IMR-90 (cell line): ENCODE measurements at regions not wholly inside any gene's neighbourhood (a gene's known extent, or its start where the extent isn't known, plus 50 kb on each side); places are given as distances from the start of the nearest gene placed in this dataset.

Experiments used
- ATAC-seq: fragments of 200-7000 bp; cut with Tn5 transposase; 2 replicates; pipeline ENCODE4 v1.9.1; 2020; ENCODE audit warnings: low read depth, mild to moderate bottlenecking, moderate library complexity
- BruUV-seq: library from RNA; stranded (reverse); fragments of 400-500 nt; replicated peaks from 2 replicates; lab custom pipeline; 2021; lab: Mats Ljungman, UMichigan
- CTCF ChIA-PET: fragments of 300-600 bp; formaldehyde crosslinking; extraction: SDS; loops from one replicate; lab custom pipeline; 2021; ENCODE audit warnings: antibody characterized with exemption; lab: Yijun Ruan, JAX
- POLR2A ChIA-PET: fragments of 300-600 bp; sonication (Branson Sonifier 250); formaldehyde crosslinking; loops from one replicate; lab custom pipeline; 2022; ENCODE audit warnings: antibody characterized with exemption; ENCODE audit not compliant: unreplicated experiment; lab: Charles Lee
- DNase-seq: peaks from one replicate; pipeline ENCODE4 v3.0.0; 2013
- H2AFZ ChIP-seq: replicated peaks from 2 replicates; pipeline ENCODE3; 2013; ENCODE audit warnings: low read length, mild to moderate bottlenecking; ENCODE audit not compliant: poor library complexity
- H2AK5ac ChIP-seq: 2 replicates; pipeline ENCODE4 v1.6.1; 2013; ENCODE audit warnings: low read depth, low read length, inconsistent platforms
- H2AK9ac ChIP-seq: replicated peaks from 2 replicates; pipeline ENCODE3; 2013; ENCODE audit warnings: mild to moderate bottlenecking, low read depth, low read length, moderate library complexity; ENCODE audit not compliant: poor library complexity
- H2BK120ac ChIP-seq: 2 replicates; pipeline ENCODE4 v1.6.1; 2013; ENCODE audit warnings: low read depth, low read length, inconsistent platforms
- H2BK15ac ChIP-seq: 3 replicates; pipeline ENCODE4 v1.6.1; 2013; ENCODE audit warnings: low read depth, low read length, inconsistent platforms
- H2BK20ac ChIP-seq: 2 replicates; pipeline ENCODE4 v1.6.1; 2013; ENCODE audit warnings: low read depth, mild to moderate bottlenecking, inconsistent platforms, low read length, moderate library complexity
- H2BK5ac ChIP-seq: 2 replicates; pipeline ENCODE4 v1.6.1; 2013; ENCODE audit warnings: mild to moderate bottlenecking, low read depth, low read length, inconsistent platforms; ENCODE audit not compliant: poor library complexity, severe bottlenecking
- H3K14ac ChIP-seq: replicated peaks from 2 replicates; pipeline ENCODE4 v1.6.1; 2013; ENCODE audit warnings: low read depth, low read length, inconsistent platforms
- H3K18ac ChIP-seq: 2 replicates; pipeline ENCODE4 v1.6.1; 2013; ENCODE audit warnings: low read depth, low read length, control low read depth
- H3K23ac ChIP-seq: 2 replicates; pipeline ENCODE4 v1.6.1; 2013; ENCODE audit warnings: low read depth, low read length, inconsistent platforms
- H3K27ac ChIP-seq: 2 replicates; pipeline ENCODE4 v1.5.1; 2013; ENCODE audit warnings: mild to moderate bottlenecking, control low read depth, low read length; ENCODE audit not compliant: insufficient read depth
- H3K27me3 ChIP-seq: 2 replicates; pipeline ENCODE4 v1.6.1; 2013; ENCODE audit warnings: low read length; ENCODE audit not compliant: control insufficient read depth, insufficient read depth
- H3K36me3 ChIP-seq: 2 replicates; pipeline ENCODE4 v1.6.1; 2013; ENCODE audit warnings: low read length, mixed read lengths; ENCODE audit not compliant: control insufficient read depth, insufficient read depth
- H3K4ac ChIP-seq: 2 replicates; pipeline ENCODE4 v1.6.1; 2013; ENCODE audit warnings: low read depth, low read length, inconsistent platforms
- H3K4me1 ChIP-seq: 2 replicates; pipeline ENCODE4 v1.6.1; 2013; ENCODE audit warnings: low read length, mixed read lengths; ENCODE audit not compliant: control insufficient read depth, insufficient read depth
- H3K4me2 ChIP-seq: 2 replicates; pipeline ENCODE4 v1.6.1; 2013; ENCODE audit warnings: low read depth, mild to moderate bottlenecking, control low read depth, low read length, moderate library complexity
- H3K4me3 ChIP-seq: 2 replicates; pipeline ENCODE4 v1.5.1; 2013; ENCODE audit warnings: low read depth, mild to moderate bottlenecking, control low read depth, low read length, moderate library complexity; ENCODE audit not compliant: insufficient read depth
- H3K56ac ChIP-seq: 2 replicates; pipeline ENCODE4 v1.6.1; 2013; ENCODE audit warnings: low read length, inconsistent platforms; ENCODE audit not compliant: insufficient read depth; ENCODE audit errors: extremely low read depth
- H3K79me1 ChIP-seq, 2 experiments: 2 replicates each; pipeline ENCODE4 v1.6.1; 2013; ENCODE audit warnings: low read length in 2 of 2, inconsistent platforms in 1 of 2, low read depth in 1 of 2
- H3K9ac ChIP-seq: 2 replicates; pipeline ENCODE4 v1.6.1; 2013; ENCODE audit warnings: low read depth, low read length, control low read depth
- H3K9me1 ChIP-seq: 2 replicates; pipeline ENCODE4 v1.6.1; 2013; ENCODE audit warnings: low read length, inconsistent platforms; ENCODE audit not compliant: insufficient read depth
- H3K9me3 ChIP-seq: 2 replicates; pipeline ENCODE4 v1.6.1; 2013; ENCODE audit warnings: low read length; ENCODE audit not compliant: control insufficient read depth, insufficient read depth
- H4K20me1 ChIP-seq: 2 replicates; pipeline ENCODE4 v1.6.1; 2013; ENCODE audit warnings: low read length, inconsistent platforms; ENCODE audit not compliant: insufficient read depth
- H4K5ac ChIP-seq: 2 replicates; pipeline ENCODE4 v1.6.1; 2013; ENCODE audit warnings: mild to moderate bottlenecking, low read depth, low read length, control low read depth
- H4K8ac ChIP-seq, 2 experiments: 2 replicates each; pipeline ENCODE4 v1.6.1; 2013; ENCODE audit warnings: low read depth in 2 of 2, low read length in 2 of 2, control low read depth in 1 of 2, inconsistent platforms in 1 of 2
- H4K91ac ChIP-seq: 2 replicates; pipeline ENCODE4 v1.6.1; 2013; ENCODE audit warnings: low read depth, low read length, inconsistent platforms; ENCODE audit not compliant: insufficient read depth
- BHLHE40 ChIP-seq: fragments of 150-350 bp; IDR thresholded peaks from 2 replicates; pipeline ENCODE4 v1.6.1; 2016; ENCODE audit warnings: mild to moderate bottlenecking, low read depth, low read length
- CEBPB ChIP-seq: IDR thresholded peaks from 2 replicates; pipeline ENCODE4 v1.6.1; 2012; ENCODE audit warnings: low read depth, low read length, improper control_type of control experiment
- CHD1 ChIP-seq: IDR thresholded peaks from 2 replicates; pipeline ENCODE4 v1.6.1; 2012; ENCODE audit warnings: low read depth, low read length, improper control_type of control experiment
- FOS ChIP-seq: fragments of 150-350 bp; IDR thresholded peaks from 2 replicates; pipeline ENCODE4 v1.6.1; 2016; ENCODE audit warnings: low read depth, low read length
- MAFK ChIP-seq: IDR thresholded peaks from 2 replicates; pipeline ENCODE4 v1.6.1; 2012; ENCODE audit warnings: low read depth, low read length, improper control_type of control experiment
- MAZ ChIP-seq: IDR thresholded peaks from 2 replicates; pipeline ENCODE4 v1.6.1; 2012; ENCODE audit warnings: low read depth, mild to moderate bottlenecking, low read length, improper control_type of control experiment, moderate library complexity, borderline replicate concordance
- MXI1 ChIP-seq: IDR thresholded peaks from 2 replicates; pipeline ENCODE4 v1.6.1; 2012; ENCODE audit warnings: low read depth, mild to moderate bottlenecking, low read length, moderate library complexity, borderline replicate concordance
- NFE2L2 ChIP-seq: fragments of 150-350 bp; IDR thresholded peaks from 2 replicates; pipeline ENCODE4 v1.6.1; 2016; ENCODE audit warnings: low read depth, mild to moderate bottlenecking, low read length
- POLR2A ChIP-seq: IDR thresholded peaks from 2 replicates; pipeline ENCODE4 v1.6.1; 2012; ENCODE audit warnings: mild to moderate bottlenecking, low read depth, low read length
- RAD21 ChIP-seq: IDR thresholded peaks from 2 replicates; pipeline ENCODE4 v1.6.1; 2012; ENCODE audit warnings: low read length, improper control_type of control experiment
- RCOR1 ChIP-seq: IDR thresholded peaks from 2 replicates; pipeline ENCODE4 v1.6.1; 2012; ENCODE audit warnings: mild to moderate bottlenecking, low read length, improper control_type of control experiment; ENCODE audit not compliant: insufficient replicate concordance
- RFX5 ChIP-seq: IDR thresholded peaks from 2 replicates; pipeline ENCODE4 v1.8.0; 2012; ENCODE audit warnings: low read depth, mild to moderate bottlenecking, low read length, moderate library complexity
- SMC3 ChIP-seq: fragments of 150-350 bp; IDR thresholded peaks from 2 replicates; pipeline ENCODE4 v1.6.1; 2016; ENCODE audit warnings: low read depth, mild to moderate bottlenecking, antibody characterized with exemption, low read length, moderate library complexity
- whole genome bisulfite sequencing, 2 experiments: methylation state at CpG; one replicate each; pipeline versions ENCODE4 v1.1.5 to v1.1.7; 2013; ENCODE audit warnings: missing lambda C conversion rate in 2 of 2; ENCODE audit not compliant: insufficient read length in 1 of 2; ENCODE audit errors: extremely low coverage in 2 of 2; 5-methylcytosine and 5-hydroxymethylcytosine counted together
- dilution Hi-C: fragments of 300-500 bp; cut with HindIII; formaldehyde crosslinking; loops from one replicate; pipeline ENCODE4 v1.14.3; 2018; ENCODE audit warnings: low sequenced_read_pairs; ENCODE audit not compliant: unreplicated experiment
- in situ Hi-C: fragments of 300-500 bp; cut with MboI; formaldehyde crosslinking; loops from 3 replicates; pipeline ENCODE4 v1.14.3; 2019; ENCODE audit warnings: low sequenced_read_pairs, inconsistent platforms, mixed read lengths
- intact Hi-C: fragments of 100-400 bp; cut with micrococcal nuclease; formaldehyde crosslinking; loops from 2 replicates; pipeline ENCODE4 v1.10.0; 2022
- TF ChIP-seq, protein P1 (sequence below): fragments of 150-350 bp; IDR thresholded peaks from 2 replicates; pipeline ENCODE4 v1.6.1; 2017; ENCODE audit warnings: mild to moderate bottlenecking, antibody characterized with exemption, low read length, low read depth
- TF ChIP-seq, protein P2 (sequence below): conservative IDR thresholded peaks from 2 replicates; pipeline ENCODE4 v1.5.1; 2012; ENCODE audit warnings: mild to moderate bottlenecking, low read depth, low read length, improper control_type of control experiment
- TF ChIP-seq, protein P3 (sequence below): fragments of 150-350 bp; IDR thresholded peaks from 2 replicates; pipeline ENCODE4 v1.6.1; 2016; ENCODE audit warnings: low read depth, mild to moderate bottlenecking, low read length, moderate library complexity, borderline replicate concordance

DNA sequence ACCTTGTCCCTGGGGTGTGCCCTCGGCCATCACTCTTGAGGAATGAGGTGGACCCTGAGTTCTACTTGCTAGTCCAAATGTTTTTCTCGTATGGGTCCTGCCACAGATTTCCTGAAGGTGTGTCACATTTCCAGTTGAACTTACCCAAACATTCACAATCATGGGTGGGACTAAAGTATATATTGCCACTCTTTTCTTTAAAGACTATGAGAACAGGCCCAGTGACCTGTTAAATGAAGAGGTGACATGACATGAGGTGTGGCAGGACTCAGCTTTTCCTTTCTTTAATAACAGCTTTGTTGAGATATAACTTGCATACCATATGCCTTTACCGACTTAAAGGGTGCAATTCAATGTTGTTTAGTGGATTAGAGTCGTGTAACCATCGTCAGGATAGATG, 177.2 kb upstream of the EXOC2 start:
- no peak for DNase-seq
- TF ChIP-seq, protein P1, sequence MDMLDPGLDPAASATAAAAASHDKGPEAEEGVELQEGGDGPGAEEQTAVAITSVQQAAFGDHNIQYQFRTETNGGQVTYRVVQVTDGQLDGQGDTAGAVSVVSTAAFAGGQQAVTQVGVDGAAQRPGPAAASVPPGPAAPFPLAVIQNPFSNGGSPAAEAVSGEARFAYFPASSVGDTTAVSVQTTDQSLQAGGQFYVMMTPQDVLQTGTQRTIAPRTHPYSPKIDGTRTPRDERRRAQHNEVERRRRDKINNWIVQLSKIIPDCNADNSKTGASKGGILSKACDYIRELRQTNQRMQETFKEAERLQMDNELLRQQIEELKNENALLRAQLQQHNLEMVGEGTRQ, result no peak
- no peak for TF ChIP-seq POLR2A
- no peak for TF ChIP-seq MAZ
- TF ChIP-seq MAFK, result no peak
- no peak for TF ChIP-seq RCOR1
- no peak for TF ChIP-seq CHD1
- no peak for TF ChIP-seq NFE2L2
- TF ChIP-seq, protein P2, sequence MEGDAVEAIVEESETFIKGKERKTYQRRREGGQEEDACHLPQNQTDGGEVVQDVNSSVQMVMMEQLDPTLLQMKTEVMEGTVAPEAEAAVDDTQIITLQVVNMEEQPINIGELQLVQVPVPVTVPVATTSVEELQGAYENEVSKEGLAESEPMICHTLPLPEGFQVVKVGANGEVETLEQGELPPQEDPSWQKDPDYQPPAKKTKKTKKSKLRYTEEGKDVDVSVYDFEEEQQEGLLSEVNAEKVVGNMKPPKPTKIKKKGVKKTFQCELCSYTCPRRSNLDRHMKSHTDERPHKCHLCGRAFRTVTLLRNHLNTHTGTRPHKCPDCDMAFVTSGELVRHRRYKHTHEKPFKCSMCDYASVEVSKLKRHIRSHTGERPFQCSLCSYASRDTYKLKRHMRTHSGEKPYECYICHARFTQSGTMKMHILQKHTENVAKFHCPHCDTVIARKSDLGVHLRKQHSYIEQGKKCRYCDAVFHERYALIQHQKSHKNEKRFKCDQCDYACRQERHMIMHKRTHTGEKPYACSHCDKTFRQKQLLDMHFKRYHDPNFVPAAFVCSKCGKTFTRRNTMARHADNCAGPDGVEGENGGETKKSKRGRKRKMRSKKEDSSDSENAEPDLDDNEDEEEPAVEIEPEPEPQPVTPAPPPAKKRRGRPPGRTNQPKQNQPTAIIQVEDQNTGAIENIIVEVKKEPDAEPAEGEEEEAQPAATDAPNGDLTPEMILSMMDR, result no peak
- no peak for TF ChIP-seq RAD21
- no peak for TF ChIP-seq RFX5
- TF ChIP-seq SMC3, result no peak
- no peak for TF ChIP-seq BHLHE40
- TF ChIP-seq MXI1, result no peak
- TF ChIP-seq, protein P3, sequence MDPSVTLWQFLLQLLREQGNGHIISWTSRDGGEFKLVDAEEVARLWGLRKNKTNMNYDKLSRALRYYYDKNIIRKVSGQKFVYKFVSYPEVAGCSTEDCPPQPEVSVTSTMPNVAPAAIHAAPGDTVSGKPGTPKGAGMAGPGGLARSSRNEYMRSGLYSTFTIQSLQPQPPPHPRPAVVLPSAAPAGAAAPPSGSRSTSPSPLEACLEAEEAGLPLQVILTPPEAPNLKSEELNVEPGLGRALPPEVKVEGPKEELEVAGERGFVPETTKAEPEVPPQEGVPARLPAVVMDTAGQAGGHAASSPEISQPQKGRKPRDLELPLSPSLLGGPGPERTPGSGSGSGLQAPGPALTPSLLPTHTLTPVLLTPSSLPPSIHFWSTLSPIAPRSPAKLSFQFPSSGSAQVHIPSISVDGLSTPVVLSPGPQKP, result no peak
- TF ChIP-seq CEBPB, result no peak
- TF ChIP-seq FOS, result no peak
- no peak overlapping the region for H2BK15ac ChIP-seq
- no peak overlapping the region for H3K56ac ChIP-seq
- no peak overlapping the region for H2BK120ac ChIP-seq
- H3K14ac ChIP-seq, result no peak overlapping the region
- intact Hi-C loops (no loop called here), dilution Hi-C loops (no loop called here), in situ Hi-C loops (no loop called here)
- no peak overlapping the region for H3K23ac ChIP-seq
- no peak overlapping the region for H2AK9ac ChIP-seq
- no peak overlapping the region for H3K4me3 ChIP-seq
- WGBS, 2 experiments, result no CpG with 5 or more reads among the region's 5 CpGs
- H4K20me1 ChIP-seq, result no peaks in the 10 kb centered on the region
- H3K79me1 ChIP-seq, result no peaks in the 10 kb centered on the region
- no peak overlapping the region for H4K5ac ChIP-seq
- H3K27ac ChIP-seq, result no peak overlapping the region
- no peaks in the 10 kb centered on the region for H3K9me1 ChIP-seq
- no peaks in the 10 kb centered on the region for H3K4me1 ChIP-seq
- H3K9me3 ChIP-seq, result no peaks in the 10 kb centered on the region
- H2BK20ac ChIP-seq, result no peak overlapping the region
- H3K36me3 ChIP-seq, result no peaks in the 10 kb centered on the region
- no peak for ATAC-seq
- BruUV-seq, result no TSS peak
- H3K9ac ChIP-seq, result no peak overlapping the region
- CTCF ChIA-PET, result no interaction called here
- no peak overlapping the region for H2AFZ ChIP-seq
- no peak overlapping the region for H2BK5ac ChIP-seq
- H4K91ac ChIP-seq, result no peak overlapping the region
- POLR2A ChIA-PET, result no interaction called here
- no peak overlapping the region for H3K4me2 ChIP-seq
- no peak overlapping the region for H4K8ac ChIP-seq
- H2AK5ac ChIP-seq, result no peak overlapping the region
- peaks cover 5% of the 10 kb centered on the region; the same call in 1 of the 2 replicates for H3K27me3 ChIP-seq
- H3K4ac ChIP-seq, result no peak overlapping the region
- H3K18ac ChIP-seq, result no peak overlapping the region
